HT-29 (cell line): ENCODE measurements at regions not wholly inside any gene's neighbourhood (a gene's known extent, or its start where the extent isn't known, plus 50 kb on each side); places are given as distances from the start of the nearest gene placed in this dataset.
A peak's percentile ranks its signal among the peaks of the same experiment; 100 is the strongest.

Experiments used
- DNase-seq: peaks from one replicate; pipeline ENCODE4 v3.0.0-alpha.2; 2015; ENCODE audit warnings: low spot score

DNA sequence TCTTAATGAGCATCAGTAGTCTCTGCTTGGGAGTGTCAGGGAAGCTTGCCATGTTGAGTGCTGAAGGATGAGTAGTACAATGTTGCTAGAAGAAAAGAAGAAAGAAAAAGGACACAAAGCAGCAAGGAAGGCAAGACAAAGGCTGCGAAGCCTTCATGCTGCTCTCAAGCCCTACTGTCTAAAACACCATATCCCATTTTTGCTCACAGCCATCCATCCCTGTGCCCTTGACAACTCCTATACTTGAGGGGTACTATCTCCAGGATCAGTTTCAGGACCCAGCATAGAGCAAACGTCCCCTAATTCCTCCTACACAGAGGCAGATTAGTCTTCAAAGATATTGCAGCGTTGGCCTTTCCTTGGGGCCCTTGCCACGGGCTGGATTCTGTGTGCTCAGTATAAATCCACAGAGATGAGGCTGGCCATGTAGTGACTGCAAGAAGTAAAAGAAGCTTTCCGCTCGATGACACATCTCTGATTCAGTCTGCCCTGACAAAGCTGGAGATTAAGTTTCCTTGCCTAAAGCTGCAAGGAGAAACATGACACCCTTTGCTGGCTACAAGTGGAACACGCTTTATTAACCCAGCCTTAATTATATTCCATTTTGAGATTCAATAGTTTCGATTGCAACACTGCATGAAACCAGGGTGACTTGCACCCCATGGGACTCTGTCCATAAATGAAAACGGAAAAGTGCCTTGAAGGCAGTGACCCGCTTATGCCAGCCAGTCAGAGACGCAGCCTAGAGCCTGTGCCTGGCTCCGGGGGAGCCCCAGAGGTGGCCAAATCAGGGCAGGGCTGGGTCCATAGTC lies 304.6 kb downstream of the ACTL7B start:
- no peak for DNase-seq

GRCh38 chr9:108550106-108550505 lies 305.7 kb downstream of the ACTL7B start:
- DNase-seq, result no peak

DNA sequence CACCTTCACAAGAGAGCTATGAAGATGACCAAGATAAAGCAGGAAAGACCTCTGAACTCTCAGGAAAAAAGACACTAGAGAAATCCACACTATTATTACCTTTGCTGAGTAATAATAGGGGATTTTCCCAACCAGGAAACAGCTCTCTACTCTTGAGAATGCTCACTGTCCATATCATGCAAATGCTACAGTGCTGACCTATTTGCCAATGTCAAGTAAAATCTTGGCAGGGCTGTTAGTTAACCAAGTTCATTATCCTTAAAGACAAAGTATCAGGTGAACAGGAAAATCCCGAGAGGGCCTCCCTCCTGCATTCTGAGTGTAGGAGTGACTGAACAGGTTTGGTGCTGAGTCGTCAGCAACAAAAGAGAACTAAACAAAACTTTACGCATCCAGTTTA lies 306.6 kb downstream of the ACTL7B start:
- no peak for DNase-seq

- DNase-seq, result no peak
Observed at GRCh38 chr9:108547411-108548135, 308.2 kb downstream of the ACTL7B start.

- DNase-seq, result no peak
Observed at GRCh38 chr9:108546215-108546614, 309.6 kb downstream of the ACTL7B start.

DNA sequence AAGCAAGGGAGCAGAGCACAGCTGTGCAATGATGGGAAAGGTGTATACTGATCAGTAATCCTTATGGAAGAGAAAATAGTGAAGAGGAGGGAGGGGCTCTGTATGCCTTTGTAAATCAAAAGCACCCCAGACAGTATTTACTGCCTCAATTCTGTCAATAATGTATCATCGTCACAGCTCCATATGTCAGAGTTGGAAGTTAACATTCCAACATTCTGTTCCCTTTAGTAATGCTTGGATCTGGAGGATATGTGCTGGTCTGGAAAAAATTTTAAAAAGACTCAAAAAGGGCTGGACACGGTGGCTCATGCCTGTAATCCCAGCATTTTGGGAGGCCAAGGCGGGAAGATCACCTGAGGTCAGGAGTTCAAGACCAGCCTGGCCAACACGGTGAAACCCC lies 310.4 kb downstream of the ACTL7B start:
- DNase-seq, result no peak

DNA sequence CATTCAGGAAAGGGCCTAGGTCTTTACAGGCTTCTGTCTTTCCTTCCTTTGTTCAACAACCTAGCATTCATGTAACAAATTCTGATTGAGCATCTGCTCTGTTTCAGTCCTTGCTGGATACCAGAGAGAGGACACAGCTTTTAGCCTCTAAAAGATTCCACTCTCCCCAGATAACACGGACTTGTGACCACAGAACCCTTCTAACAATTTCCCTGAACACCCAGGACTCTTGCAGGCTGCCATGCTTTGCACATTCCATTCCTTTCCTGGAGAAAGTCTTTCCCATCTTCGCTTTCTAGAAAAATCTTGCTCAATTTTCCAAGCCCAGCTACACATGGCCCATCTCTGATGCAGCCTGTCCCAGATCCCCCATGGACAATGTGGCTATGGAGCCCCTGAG lies 310.9 kb downstream of the ACTL7B start:
- no peak for DNase-seq

DNA sequence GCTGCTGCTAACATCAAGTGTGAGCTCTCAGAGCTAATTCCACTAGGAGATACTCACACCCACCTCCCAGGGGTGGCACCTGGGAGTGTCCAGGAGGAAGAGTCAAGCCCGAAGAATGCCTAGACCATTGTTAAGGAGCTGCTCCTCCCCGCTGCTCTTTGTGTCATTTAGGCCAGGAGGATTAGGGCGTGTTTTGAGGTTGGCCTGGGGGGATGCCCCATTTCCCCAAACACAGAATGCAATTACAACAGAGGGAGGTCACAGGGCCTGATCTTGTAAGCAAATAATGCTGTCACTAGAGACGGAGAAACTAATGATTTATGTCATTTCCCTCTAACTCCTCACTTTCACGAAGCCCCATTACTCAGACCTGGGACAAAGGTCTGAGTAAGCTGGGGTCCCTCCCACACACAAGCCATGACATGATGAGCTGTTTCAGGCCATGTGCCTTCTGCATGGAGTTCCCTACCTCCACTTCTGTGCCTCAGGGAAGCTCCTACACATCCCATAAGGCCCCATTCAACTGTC lies 312.5 kb downstream of the ACTL7B start:
- DNase-seq, result peak; percentile 36

DNA sequence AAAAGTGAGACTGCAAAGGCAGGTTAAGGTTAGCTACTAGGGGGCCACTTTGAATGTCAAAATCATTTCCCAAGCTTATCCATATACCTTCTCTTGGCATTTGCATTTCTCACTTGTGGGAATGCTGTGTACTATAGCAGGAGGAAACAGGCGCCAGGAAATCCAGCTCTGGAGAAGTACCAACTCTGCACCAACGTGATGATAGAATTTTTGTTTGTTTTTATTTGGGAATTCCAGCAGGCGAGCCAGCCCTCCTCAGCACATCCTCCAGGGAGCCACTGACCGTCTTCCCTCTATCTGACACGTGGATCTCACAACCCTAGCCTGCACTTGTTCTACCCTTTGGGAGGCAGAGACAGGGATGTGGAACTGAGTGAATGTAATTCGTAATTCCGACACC lies 318.0 kb downstream of the ACTL7B start:
- no peak for DNase-seq

DNA sequence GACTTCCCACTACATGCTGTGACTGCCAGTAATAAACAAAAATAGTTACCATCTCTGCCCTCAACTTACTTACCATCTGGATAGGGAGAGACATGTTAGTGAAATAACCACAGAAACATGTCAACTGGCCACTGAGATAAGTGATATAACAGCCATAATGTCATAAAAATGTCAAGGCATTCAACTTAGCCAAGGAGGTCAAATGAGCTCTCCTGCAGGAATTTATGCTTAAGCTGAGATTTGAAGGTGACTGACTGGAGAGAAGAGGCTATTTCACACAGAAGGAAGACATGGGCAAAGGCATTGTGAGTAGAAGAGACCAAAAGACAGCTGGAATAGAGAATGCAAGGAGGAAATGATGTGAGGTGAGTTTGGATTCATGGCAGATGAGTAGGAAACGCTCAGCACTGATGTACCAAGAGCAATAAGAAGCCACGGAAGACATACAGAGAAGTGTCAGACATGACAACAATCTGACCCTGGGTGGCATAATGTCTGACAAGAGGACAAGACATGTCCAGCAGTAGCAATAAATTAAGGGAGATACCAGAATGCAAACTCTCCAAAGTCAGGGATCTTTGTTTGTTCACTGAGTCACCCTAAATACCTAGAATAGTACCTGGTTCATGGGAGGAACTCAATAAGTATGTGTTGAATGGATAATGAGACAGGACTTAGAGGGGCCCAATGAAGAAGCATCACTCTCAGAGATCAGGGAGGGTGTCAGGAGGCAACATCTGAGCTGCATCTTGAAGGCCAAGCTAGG lies 318.8 kb downstream of the ACTL7B start:
- DNase-seq, result no peak

DNA sequence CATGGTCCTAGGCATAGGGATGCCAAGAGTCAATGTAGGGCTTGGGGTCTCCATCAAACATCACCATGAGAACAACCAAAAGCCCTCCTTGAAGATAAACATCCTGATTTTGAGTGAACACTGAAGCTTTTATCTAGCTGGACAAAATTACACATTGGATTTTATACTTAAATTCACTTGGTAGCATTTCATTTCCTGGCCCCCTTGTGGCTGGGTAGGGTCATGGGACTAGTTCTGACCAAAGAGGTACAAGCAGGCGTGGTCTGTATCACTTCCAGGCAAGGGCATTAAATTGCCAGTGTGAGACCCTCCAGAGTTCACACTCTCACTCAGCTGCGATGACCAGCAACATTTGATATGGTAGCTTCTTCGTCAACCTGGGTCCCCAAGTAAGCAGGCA lies 320.3 kb downstream of the ACTL7B start:
- DNase-seq, result peak; percentile 42

- DNase-seq, result no peak
Observed at GRCh38 chr9:108534741-108535140, 321.0 kb downstream of the ACTL7B start.

- DNase-seq, result no peak
Observed at GRCh38 chr9:108530141-108530540, 325.6 kb downstream of the ACTL7B start.

GRCh38 chr9:108528231-108528630 lies 327.6 kb downstream of the ACTL7B start:
- DNase-seq, result no peak

GRCh38 chr9:108526518-108526917 lies 329.3 kb downstream of the ACTL7B start:
- DNase-seq, result no peak

DNA sequence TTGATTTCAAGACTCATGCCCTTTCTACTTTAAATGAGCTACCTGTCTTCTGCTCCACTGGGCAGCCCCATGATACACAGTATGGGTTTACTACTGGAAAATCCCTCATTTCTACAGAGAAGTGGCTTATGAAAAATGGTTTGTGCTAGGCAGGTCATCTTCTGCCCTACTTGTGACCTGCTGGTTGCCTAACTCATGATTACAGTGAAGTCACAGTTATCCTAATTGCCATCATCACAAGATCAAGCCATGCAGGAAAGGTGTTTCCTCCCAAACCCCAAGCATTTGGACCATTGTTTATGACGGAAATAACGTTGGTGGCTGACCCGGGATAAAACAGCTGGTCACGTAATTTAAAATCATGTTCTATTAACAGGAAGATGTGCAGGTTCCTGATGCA lies 330.6 kb downstream of the ACTL7B start:
- DNase-seq, result no peak

DNA sequence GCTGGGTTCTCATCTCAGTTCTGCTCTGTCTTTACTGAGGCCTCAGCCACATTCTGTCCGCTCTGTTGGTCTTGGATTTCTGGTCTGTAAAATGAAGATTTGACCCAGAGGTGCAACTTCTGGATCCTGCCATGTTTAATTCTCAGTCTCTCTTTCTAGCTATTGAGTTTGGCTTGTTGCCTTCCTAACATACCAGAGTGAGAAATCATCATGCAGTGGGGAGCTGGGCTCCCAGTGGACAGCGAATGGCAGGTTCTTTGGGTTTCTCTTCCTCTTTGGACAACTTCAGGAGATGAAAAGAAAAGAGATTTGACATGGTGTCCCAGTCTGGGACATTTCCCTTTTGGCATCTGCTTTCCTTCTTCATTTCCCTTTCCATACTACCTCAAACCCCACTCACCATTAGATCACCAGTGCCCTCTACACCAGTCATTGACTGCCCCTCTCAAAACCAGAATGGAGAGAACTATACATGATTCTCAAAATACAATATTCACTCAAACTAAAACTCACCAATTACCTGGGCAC lies 334.7 kb downstream of the ACTL7B start:
- DNase-seq, result no peak

GRCh38 chr9:108519437-108519836 lies 336.3 kb downstream of the ACTL7B start:
- no peak for DNase-seq

DNA sequence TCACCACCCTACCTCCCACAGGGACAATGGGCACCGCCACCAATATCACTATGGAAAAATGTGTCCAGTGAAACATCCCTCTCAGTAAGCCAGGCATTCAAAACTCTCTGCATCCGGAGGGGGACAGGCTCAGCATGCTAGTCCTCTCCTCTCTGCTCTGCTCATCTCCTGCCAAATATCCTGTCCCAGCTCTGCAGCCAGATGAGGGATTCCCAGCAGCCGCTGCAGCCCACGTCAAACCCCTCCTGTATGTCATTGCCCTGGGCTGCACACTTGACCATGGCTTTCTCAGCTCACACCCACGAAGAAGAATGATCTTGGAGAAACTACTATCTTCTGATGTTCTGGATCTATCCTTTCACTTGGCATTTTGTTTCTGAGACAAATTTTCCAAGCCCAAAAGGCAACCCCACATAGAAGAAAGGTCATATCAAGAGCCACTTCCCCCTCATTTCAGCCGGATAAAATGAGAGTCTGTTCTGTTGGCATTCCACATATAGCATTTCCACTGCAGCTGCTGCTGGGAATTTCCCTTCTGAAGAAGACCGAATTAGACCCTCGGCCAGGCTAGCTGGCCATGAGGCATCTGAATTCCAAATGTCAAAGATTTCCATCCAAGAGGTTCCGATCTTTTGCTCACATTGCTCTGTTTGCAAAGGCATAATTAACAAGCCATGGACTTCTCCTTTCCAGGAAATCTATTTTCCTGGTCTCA lies 338.0 kb downstream of the ACTL7B start:
- no peak for DNase-seq

DNA sequence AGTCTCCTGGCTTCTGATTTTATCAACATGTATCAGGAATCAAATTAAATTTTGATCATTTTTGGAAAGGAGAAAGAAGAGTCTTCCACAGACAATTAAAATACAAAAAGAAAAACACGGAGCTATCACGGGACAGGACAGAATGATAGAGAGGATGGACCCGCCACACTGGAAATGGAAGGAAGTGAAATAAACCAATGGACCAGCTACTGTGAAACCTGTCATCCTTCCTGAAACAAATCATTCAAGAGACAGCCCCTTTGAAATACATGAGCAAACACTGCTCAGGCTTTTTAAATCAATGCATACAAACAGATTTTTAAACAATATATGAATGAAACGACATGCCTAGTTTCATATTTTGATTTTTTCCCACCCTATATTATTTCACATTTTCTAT lies 339.4 kb downstream of the ACTL7B start:
- DNase-seq, result no peak

DNA sequence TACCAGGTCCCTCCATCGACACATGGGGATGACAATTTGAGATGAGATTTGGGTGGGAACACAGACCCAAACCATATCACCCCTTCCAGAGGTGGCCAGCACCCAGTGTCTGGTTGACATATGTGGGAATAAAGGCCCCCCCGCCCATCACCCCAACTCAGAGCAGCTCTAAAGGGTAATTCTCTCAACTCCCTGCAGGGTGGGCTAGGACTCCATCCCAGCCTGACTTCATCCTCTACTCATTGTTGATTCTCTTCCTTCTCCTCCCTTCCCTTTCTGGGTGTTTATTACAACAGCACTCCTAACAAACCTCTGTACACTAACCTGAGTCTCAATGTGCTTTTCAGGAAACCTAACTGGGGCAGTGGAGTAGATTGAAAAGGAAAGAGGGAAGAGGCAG lies 339.9 kb downstream of the ACTL7B start:
- DNase-seq, result peak; percentile 2
